Adrenal gland (tissue), 5 donors: ENCODE measurements at regions not wholly inside any gene's neighbourhood (a gene's known extent, or its start where the extent isn't known, plus 50 kb on each side); places are given as distances from the start of the nearest gene placed in this dataset.

Experiments used
- CTCF ChIP-seq, 6 experiments: fragments of 450-650 bp in 4 of 6; fragments of 200-600 bp in 2 of 6; sonication (generic) in 1 of 6; IDR thresholded peaks; 1 replicate in 5 of 6; 2 replicates in 1 of 6; pipeline versions ENCODE4 v1.5.1 to v1.8.0; 2016 to 2021; ENCODE audit warnings: antibody characterized with exemption in 6 of 6, mild to moderate bottlenecking in 2 of 6, moderate library complexity in 1 of 6
- POLR2A ChIP-seq, 2 donors: fragments of 450-650 bp; IDR thresholded peaks; one replicate each; pipeline ENCODE4 v1.6.1; 2017; ENCODE audit warnings: antibody characterized with exemption in 2 of 2, mild to moderate bottlenecking in 2 of 2, moderate library complexity in 1 of 2
- donor health status: DM: no; HTN: no; CAD: no.

- TF ChIP-seq CTCF (IDR thresholded peaks at IDR 0.05) (no peak), POLR2A (IDR thresholded peaks at IDR 0.05) (no peak)
Measured at GRCh38 chr5:52710310-52710971, 77.3 kb upstream of the ITGA1 start.
